ENCODE measurements at regions not wholly inside any gene's neighbourhood (a gene's known extent, or its start where the extent isn't known, plus 50 kb on each side); places are given as distances from the start of the nearest gene placed in this dataset.

DNA sequence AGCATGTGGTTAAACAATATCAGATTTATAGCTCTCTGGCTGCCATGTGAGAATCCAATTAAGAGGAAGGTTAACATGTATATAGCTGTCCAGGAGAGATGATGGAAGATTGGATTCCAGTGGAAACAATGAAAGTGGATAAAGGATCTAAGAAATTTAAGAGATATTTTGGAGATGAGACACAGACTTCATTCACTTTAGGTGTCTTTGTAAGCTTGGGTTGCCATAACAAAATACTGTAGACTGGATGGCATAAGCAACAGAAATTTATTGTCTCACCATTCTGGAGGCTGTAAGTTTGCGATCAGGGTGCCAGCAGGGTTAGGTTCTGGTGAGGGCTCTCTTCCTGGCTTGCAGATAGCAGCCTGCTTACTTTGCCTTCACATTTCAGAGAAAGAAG, 155.9 kb upstream of the MYOCD start:
- TF ChIP-seq, protein P1, sequence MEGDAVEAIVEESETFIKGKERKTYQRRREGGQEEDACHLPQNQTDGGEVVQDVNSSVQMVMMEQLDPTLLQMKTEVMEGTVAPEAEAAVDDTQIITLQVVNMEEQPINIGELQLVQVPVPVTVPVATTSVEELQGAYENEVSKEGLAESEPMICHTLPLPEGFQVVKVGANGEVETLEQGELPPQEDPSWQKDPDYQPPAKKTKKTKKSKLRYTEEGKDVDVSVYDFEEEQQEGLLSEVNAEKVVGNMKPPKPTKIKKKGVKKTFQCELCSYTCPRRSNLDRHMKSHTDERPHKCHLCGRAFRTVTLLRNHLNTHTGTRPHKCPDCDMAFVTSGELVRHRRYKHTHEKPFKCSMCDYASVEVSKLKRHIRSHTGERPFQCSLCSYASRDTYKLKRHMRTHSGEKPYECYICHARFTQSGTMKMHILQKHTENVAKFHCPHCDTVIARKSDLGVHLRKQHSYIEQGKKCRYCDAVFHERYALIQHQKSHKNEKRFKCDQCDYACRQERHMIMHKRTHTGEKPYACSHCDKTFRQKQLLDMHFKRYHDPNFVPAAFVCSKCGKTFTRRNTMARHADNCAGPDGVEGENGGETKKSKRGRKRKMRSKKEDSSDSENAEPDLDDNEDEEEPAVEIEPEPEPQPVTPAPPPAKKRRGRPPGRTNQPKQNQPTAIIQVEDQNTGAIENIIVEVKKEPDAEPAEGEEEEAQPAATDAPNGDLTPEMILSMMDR (optimal IDR thresholded peaks at IDR 0.05 in 1 of 3, IDR thresholded peaks at IDR 0.05 in 1 of 3, conservative IDR thresholded peaks at IDR 0.05 in 1 of 3; ENCODE audit: extremely low read depth in 1 of 3, insufficient read depth in 2 of 3, low read length in 3 of 3): no peak
- TF ChIP-seq EZH2 (IDR thresholded peaks at IDR 0.05; ENCODE audit: low read length): no peak
